ENCODE measurements at regions not wholly inside any gene's neighbourhood (a gene's known extent, or its start where the extent isn't known, plus 50 kb on each side); places are given as distances from the start of the nearest gene placed in this dataset.

DNA sequence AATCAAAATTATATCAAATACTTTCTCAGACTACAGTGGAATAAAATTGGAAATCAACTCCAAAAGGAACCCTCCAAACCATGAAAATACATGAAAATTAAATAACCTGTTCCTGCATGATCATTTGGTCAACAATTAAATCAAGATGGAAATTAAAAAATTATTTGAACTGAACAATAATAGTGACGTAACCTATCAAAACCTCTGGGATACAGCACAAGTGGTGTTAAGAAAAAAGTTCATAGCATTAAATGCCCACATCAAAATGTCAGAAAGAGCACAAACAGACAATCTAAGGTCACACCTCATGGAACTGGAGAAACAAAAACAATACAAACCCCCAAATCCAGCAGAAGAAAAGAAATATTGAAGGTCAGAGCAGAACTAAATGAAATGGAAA, 1460.7 kb downstream of the OLFM4 start:
- CTCF ChIA-PET = no interaction called here
- no peak overlapping the region for H3K27ac ChIP-seq (ENCODE audit: insufficient read depth, low read depth, low read length)
- intact Hi-C loops (cut with micrococcal nuclease) = no loop called here
- H3K27me3 ChIP-seq (ENCODE audit: control insufficient read depth in 2 of 2, insufficient read depth in 2 of 2, low read length in 2 of 2) = no peaks in the 10 kb centered on the region
- no peaks in the 10 kb centered on the region for H3K9me3 ChIP-seq (replicated peaks; ENCODE audit: control insufficient read depth, insufficient read depth, low read length)
- POLR2A ChIA-PET = no interaction called here
- no peaks in the 10 kb centered on the region for H3K4me1 ChIP-seq (ENCODE audit: control insufficient read depth, extremely low read depth, insufficient read depth, low read length)
- no peaks in the 10 kb centered on the region for H3K36me3 ChIP-seq (ENCODE audit: control insufficient read depth in 2 of 2, extremely low read depth in 1 of 2, insufficient read depth in 2 of 2, low read length in 2 of 2)
- H3K9me1 ChIP-seq (replicated peaks; ENCODE audit: control insufficient read depth, extremely low read depth, insufficient read depth, low read length) = no peaks in the 10 kb centered on the region
- dilution Hi-C loops (cut with MboI; ENCODE audit: extremely low pct_ligation_motif_present, low sequenced_read_pairs) = no loop called here
- TF ChIP-seq EZH2 (IDR thresholded peaks at IDR 0.05; ENCODE audit: borderline replicate concordance, low read depth, low read length, severe bottlenecking) = no peak
- TF ChIP-seq MYC (IDR thresholded peaks at IDR 0.05; ENCODE audit: low read depth, low read length) = no peak
- TF ChIP-seq FOS (IDR thresholded peaks at IDR 0.05; ENCODE audit: borderline replicate concordance, insufficient read depth, low read length) = no peak
- no peak for TF ChIP-seq POLR2AphosphoS5 (IDR thresholded peaks at IDR 0.05; ENCODE audit: insufficient read depth, low read depth, low read length)
- TF ChIP-seq, protein P1, sequence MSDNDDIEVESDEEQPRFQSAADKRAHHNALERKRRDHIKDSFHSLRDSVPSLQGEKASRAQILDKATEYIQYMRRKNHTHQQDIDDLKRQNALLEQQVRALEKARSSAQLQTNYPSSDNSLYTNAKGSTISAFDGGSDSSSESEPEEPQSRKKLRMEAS (IDR thresholded peaks at IDR 0.05; ENCODE audit: insufficient read depth, insufficient read length) = no peak
- no peak for TF ChIP-seq JUN (IDR thresholded peaks at IDR 0.05; ENCODE audit: borderline replicate concordance, insufficient read depth, insufficient read length, low read depth)
- no peak for TF ChIP-seq POLR2A (IDR thresholded peaks at IDR 0.05; ENCODE audit: low read depth, low read length)
- no peak for TF ChIP-seq GATA2 (IDR thresholded peaks at IDR 0.05; ENCODE audit: insufficient read depth, insufficient read length, low read depth, low read length)
- TF ChIP-seq, protein P2, sequence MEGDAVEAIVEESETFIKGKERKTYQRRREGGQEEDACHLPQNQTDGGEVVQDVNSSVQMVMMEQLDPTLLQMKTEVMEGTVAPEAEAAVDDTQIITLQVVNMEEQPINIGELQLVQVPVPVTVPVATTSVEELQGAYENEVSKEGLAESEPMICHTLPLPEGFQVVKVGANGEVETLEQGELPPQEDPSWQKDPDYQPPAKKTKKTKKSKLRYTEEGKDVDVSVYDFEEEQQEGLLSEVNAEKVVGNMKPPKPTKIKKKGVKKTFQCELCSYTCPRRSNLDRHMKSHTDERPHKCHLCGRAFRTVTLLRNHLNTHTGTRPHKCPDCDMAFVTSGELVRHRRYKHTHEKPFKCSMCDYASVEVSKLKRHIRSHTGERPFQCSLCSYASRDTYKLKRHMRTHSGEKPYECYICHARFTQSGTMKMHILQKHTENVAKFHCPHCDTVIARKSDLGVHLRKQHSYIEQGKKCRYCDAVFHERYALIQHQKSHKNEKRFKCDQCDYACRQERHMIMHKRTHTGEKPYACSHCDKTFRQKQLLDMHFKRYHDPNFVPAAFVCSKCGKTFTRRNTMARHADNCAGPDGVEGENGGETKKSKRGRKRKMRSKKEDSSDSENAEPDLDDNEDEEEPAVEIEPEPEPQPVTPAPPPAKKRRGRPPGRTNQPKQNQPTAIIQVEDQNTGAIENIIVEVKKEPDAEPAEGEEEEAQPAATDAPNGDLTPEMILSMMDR (IDR thresholded peaks at IDR 0.05; ENCODE audit: extremely low read depth in 1 of 2, insufficient read depth in 1 of 2, low read depth in 1 of 2, low read length in 2 of 2) = no peak
- FAIRE-seq = no peak
- H4K20me1 ChIP-seq (replicated peaks; ENCODE audit: control insufficient read depth, extremely low read depth, insufficient read depth, low read length) = no peaks in the 10 kb centered on the region
- BruUV-seq (replicated peaks) = no TSS peak
- H3K79me2 ChIP-seq (ENCODE audit: control insufficient read depth, insufficient read depth, low read length) = no peaks in the 10 kb centered on the region
- no peak overlapping the region for H2AFZ ChIP-seq (ENCODE audit: low read depth, low read length)
- DNase-seq (ENCODE audit: low read depth, low spot score) = no peak
- no peak overlapping the region for H3K4me2 ChIP-seq (ENCODE audit: insufficient read depth, low read length)
- no peak overlapping the region for H3K4me3 ChIP-seq (replicated peaks in 1 of 3; ENCODE audit: insufficient read depth in 1 of 3, low read depth in 1 of 3, low read length in 3 of 3)
- H3K9ac ChIP-seq (replicated peaks; ENCODE audit: extremely low read depth, insufficient read depth, low read length) = no peak overlapping the region
